ENCODE measurements at regions not wholly inside any gene's neighbourhood (a gene's known extent, or its start where the extent isn't known, plus 50 kb on each side); places are given as distances from the start of the nearest gene placed in this dataset.

DNA sequence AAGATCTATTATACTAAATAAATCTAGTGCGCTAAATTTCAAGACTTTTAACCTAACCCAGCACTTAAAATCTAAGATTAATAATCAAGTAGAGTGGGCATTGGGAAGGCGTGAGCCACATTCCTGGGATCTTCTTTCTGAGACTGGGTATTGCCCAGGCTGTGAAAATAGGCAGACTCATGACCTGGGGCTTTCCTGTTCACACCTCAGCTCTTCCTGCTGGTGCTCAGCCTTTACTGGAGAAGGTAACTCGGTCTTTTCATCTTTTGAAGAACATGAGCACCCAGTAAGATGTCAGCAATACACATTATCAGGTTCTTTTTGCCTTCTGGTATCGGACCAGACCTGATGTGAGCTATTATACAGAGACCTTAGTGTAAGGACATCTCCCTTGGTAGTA is 500.5 kb downstream of the PLCL1 start:
- TF ChIP-seq, protein P1, sequence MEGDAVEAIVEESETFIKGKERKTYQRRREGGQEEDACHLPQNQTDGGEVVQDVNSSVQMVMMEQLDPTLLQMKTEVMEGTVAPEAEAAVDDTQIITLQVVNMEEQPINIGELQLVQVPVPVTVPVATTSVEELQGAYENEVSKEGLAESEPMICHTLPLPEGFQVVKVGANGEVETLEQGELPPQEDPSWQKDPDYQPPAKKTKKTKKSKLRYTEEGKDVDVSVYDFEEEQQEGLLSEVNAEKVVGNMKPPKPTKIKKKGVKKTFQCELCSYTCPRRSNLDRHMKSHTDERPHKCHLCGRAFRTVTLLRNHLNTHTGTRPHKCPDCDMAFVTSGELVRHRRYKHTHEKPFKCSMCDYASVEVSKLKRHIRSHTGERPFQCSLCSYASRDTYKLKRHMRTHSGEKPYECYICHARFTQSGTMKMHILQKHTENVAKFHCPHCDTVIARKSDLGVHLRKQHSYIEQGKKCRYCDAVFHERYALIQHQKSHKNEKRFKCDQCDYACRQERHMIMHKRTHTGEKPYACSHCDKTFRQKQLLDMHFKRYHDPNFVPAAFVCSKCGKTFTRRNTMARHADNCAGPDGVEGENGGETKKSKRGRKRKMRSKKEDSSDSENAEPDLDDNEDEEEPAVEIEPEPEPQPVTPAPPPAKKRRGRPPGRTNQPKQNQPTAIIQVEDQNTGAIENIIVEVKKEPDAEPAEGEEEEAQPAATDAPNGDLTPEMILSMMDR (IDR thresholded peaks at IDR 0.05): no peak
- TF ChIP-seq POLR2A (IDR thresholded peaks at IDR 0.05) (no peak), EP300 (IDR thresholded peaks at IDR 0.05) (no peak)

All from stomach (tissue), 4 donors.